ENCODE measurements at regions not wholly inside any gene's neighbourhood (a gene's known extent, or its start where the extent isn't known, plus 50 kb on each side); places are given as distances from the start of the nearest gene placed in this dataset.

- no peak overlapping the region for H3K4me2 ChIP-seq (ENCODE audit: control insufficient read depth, extremely low read depth, insufficient read depth, low read depth, low read length)
- dilution Hi-C loops (cut with MboI; ENCODE audit: extremely low pct_ligation_motif_present, low sequenced_read_pairs): no loop called here
Measured at GRCh38 chr7:118843456-118843855, 619.0 kb downstream of the ANKRD7 start.

DNA sequence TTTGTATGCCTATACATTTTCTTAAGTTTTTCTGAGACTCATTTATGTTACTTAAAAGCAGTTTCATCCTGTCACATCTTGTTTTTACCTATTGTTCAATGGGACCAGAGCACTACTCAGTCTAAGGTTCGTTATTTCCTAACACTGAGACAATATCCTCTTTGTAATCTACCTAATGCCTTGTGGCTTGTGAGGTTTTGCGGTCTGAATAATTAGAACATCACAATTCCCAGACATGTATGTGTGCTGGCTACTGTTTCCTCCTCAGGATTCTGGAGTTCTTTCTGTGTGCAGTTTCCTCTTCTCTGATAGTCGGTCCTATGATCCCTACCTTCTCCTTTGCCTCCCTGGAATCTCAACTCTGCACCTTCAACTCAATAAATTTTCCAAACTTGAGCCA, 620.2 kb downstream of the ANKRD7 start:
- H3K79me2 ChIP-seq (ENCODE audit: control insufficient read depth, insufficient read depth, low read length): no peaks in the 10 kb centered on the region
- dilution Hi-C loops (cut with MboI; ENCODE audit: extremely low pct_ligation_motif_present, low sequenced_read_pairs): no loop called here
- peak; percentile 4 for DNase-seq (ENCODE audit: low read depth, low spot score)
- H4K20me1 ChIP-seq (ENCODE audit: control insufficient read depth, extremely low read depth, insufficient read depth, low read length): no peaks in the 10 kb centered on the region
- no peaks in the 10 kb centered on the region for H3K9me1 ChIP-seq (ENCODE audit: control insufficient read depth, extremely low read depth, insufficient read depth, low read length)
- no peak overlapping the region for H3K27ac ChIP-seq (ENCODE audit: control insufficient read depth, insufficient read depth, low read length)
- H3K9me3 ChIP-seq (ENCODE audit: control insufficient read depth, low read depth, low read length): no peaks in the 10 kb centered on the region
- peaks cover 6% of the 10 kb centered on the region for H3K4me1 ChIP-seq (ENCODE audit: control insufficient read depth, extremely low read depth, insufficient read depth, low read length)
- no peaks in the 10 kb centered on the region for H3K36me3 ChIP-seq (ENCODE audit: control insufficient read depth in 2 of 2, extremely low read depth in 1 of 2, insufficient read depth in 2 of 2, low read length in 2 of 2)
- TF ChIP-seq CTCF (optimal IDR thresholded peaks at IDR 0.05 in 1 of 3, IDR thresholded peaks at IDR 0.05 in 1 of 3, conservative IDR thresholded peaks at IDR 0.05 in 1 of 3; ENCODE audit: extremely low read depth in 1 of 3, insufficient read depth in 2 of 3, low read length in 3 of 3) (no peak), EZH2 (IDR thresholded peaks at IDR 0.05; ENCODE audit: low read length) (no peak)
- no peak overlapping the region for H3K4me2 ChIP-seq (ENCODE audit: control insufficient read depth, extremely low read depth, insufficient read depth, low read depth, low read length)
- peak; percentile 80 for FAIRE-seq
- H3K9ac ChIP-seq (ENCODE audit: control insufficient read depth, extremely low read depth, insufficient read depth, low read length): no peak overlapping the region
- H3K4me3 ChIP-seq (ENCODE audit: control insufficient read depth in 2 of 3, extremely low read depth in 1 of 3, insufficient read depth in 2 of 3, low read depth in 1 of 3, low read length in 3 of 3): no peak overlapping the region
- H2AFZ ChIP-seq (ENCODE audit: control insufficient read depth, low read length): no peak overlapping the region
- H3K27me3 ChIP-seq (ENCODE audit: control insufficient read depth, extremely low read depth, insufficient read depth, low read length): peaks cover 3% of the 10 kb centered on the region

More at GRCh38 chr7:118843456-118843855, 619.0 kb downstream of the ANKRD7 start:
- no peak overlapping the region for H3K9ac ChIP-seq (ENCODE audit: control insufficient read depth, extremely low read depth, insufficient read depth, low read length)
- FAIRE-seq (no peak), DNase-seq (ENCODE audit: low read depth, low spot score) (no peak)
- TF ChIP-seq EZH2 (IDR thresholded peaks at IDR 0.05; ENCODE audit: low read length) (no peak), CTCF (optimal IDR thresholded peaks at IDR 0.05 in 1 of 3, IDR thresholded peaks at IDR 0.05 in 1 of 3, conservative IDR thresholded peaks at IDR 0.05 in 1 of 3; ENCODE audit: extremely low read depth in 1 of 3, insufficient read depth in 2 of 3, low read length in 3 of 3) (no peak)
- peaks cover 6% of the 10 kb centered on the region for H3K4me1 ChIP-seq (ENCODE audit: control insufficient read depth, extremely low read depth, insufficient read depth, low read length)
- H3K27me3 ChIP-seq (ENCODE audit: control insufficient read depth, extremely low read depth, insufficient read depth, low read length): peaks cover 3% of the 10 kb centered on the region
- no peak overlapping the region for H3K27ac ChIP-seq (ENCODE audit: control insufficient read depth, insufficient read depth, low read length)
- no peaks in the 10 kb centered on the region for H3K9me1 ChIP-seq (ENCODE audit: control insufficient read depth, extremely low read depth, insufficient read depth, low read length)
- no peaks in the 10 kb centered on the region for H3K9me3 ChIP-seq (ENCODE audit: control insufficient read depth, low read depth, low read length)
- H2AFZ ChIP-seq (ENCODE audit: control insufficient read depth, low read length): no peak overlapping the region
- H3K4me3 ChIP-seq (ENCODE audit: control insufficient read depth in 2 of 3, extremely low read depth in 1 of 3, insufficient read depth in 2 of 3, low read depth in 1 of 3, low read length in 3 of 3): no peak overlapping the region
- H4K20me1 ChIP-seq (ENCODE audit: control insufficient read depth, extremely low read depth, insufficient read depth, low read length): no peaks in the 10 kb centered on the region
- no peaks in the 10 kb centered on the region for H3K79me2 ChIP-seq (ENCODE audit: control insufficient read depth, insufficient read depth, low read length)
- H3K36me3 ChIP-seq (ENCODE audit: control insufficient read depth in 2 of 2, extremely low read depth in 1 of 2, insufficient read depth in 2 of 2, low read length in 2 of 2): no peaks in the 10 kb centered on the region

Data from keratinocyte (primary cell).